A549 (cell line): ENCODE measurements at regions not wholly inside any gene's neighbourhood (a gene's known extent, or its start where the extent isn't known, plus 50 kb on each side); places are given as distances from the start of the nearest gene placed in this dataset.

ENCODE experiments used
- BHLHE40 ChIP-seq: IDR thresholded peaks from 2 replicates; pipeline ENCODE4 v1.6.1; 2012; ENCODE audit warnings: low read depth, low read length, inconsistent platforms
- CHD2 ChIP-seq: fragments of 150-350 bp; IDR thresholded peaks from 2 replicates; pipeline ENCODE4 v1.6.1; 2014; ENCODE audit warnings: low read length; ENCODE audit not compliant: partially characterized antibody
- CTCF ChIP-seq: fragments of >200 bp; sonication (Bioruptor Twin); formaldehyde crosslinking; IDR thresholded peaks from 3 replicates; pipeline ENCODE4 v1.5.1; 2016
- POLR2A ChIP-seq: IDR thresholded peaks from 2 replicates; pipeline ENCODE4 v1.6.1; 2012; ENCODE audit warnings: mild to moderate bottlenecking, low read length
- RCOR1 ChIP-seq: fragments of 150-350 bp; IDR thresholded peaks from 2 replicates; pipeline ENCODE4 v1.6.1; 2014; ENCODE audit warnings: antibody characterized with exemption, low read length, low read depth

- TF ChIP-seq CTCF (no peak), CHD2 (no peak), POLR2A (no peak), RCOR1 (no peak), BHLHE40 (no peak)
Measured at GRCh38 chr4:180160195-180160983, 2082.8 kb upstream of the TENM3 start.
